HL-60 (cell line): ENCODE measurements at regions not wholly inside any gene's neighbourhood (a gene's known extent, or its start where the extent isn't known, plus 50 kb on each side); places are given as distances from the start of the nearest gene placed in this dataset.

Experiments
- POLR2AphosphoS5 ChIP-seq: IDR thresholded peaks from 2 replicates; pipeline ENCODE4 v1.6.1; 2012; ENCODE audit warnings: low read depth
- REST ChIP-seq: IDR thresholded peaks from 2 replicates; pipeline ENCODE4 v1.6.1; 2012; ENCODE audit warnings: low read depth; ENCODE audit not compliant: insufficient replicate concordance
- SPI1 ChIP-seq: IDR thresholded peaks from 2 replicates; pipeline ENCODE4 v1.6.1; 2012; ENCODE audit warnings: low read depth, mild to moderate bottlenecking, borderline replicate concordance
- TF ChIP-seq, protein P1 (sequence below): IDR thresholded peaks from one replicate; pipeline ENCODE4 v1.5.1; 2011; ENCODE audit warnings: low read length, control low read depth, inconsistent platforms; ENCODE audit not compliant: insufficient read depth

- TF ChIP-seq, protein P1, sequence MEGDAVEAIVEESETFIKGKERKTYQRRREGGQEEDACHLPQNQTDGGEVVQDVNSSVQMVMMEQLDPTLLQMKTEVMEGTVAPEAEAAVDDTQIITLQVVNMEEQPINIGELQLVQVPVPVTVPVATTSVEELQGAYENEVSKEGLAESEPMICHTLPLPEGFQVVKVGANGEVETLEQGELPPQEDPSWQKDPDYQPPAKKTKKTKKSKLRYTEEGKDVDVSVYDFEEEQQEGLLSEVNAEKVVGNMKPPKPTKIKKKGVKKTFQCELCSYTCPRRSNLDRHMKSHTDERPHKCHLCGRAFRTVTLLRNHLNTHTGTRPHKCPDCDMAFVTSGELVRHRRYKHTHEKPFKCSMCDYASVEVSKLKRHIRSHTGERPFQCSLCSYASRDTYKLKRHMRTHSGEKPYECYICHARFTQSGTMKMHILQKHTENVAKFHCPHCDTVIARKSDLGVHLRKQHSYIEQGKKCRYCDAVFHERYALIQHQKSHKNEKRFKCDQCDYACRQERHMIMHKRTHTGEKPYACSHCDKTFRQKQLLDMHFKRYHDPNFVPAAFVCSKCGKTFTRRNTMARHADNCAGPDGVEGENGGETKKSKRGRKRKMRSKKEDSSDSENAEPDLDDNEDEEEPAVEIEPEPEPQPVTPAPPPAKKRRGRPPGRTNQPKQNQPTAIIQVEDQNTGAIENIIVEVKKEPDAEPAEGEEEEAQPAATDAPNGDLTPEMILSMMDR: no peak
- TF ChIP-seq SPI1 (no peak), POLR2AphosphoS5 (no peak), REST (no peak)
Measured at GRCh38 chr1:29762635-29763034, 526.3 kb downstream of the PTPRU start.
